H1 (cell line): ENCODE measurements at regions not wholly inside any gene's neighbourhood (a gene's known extent, or its start where the extent isn't known, plus 50 kb on each side); places are given as distances from the start of the nearest gene placed in this dataset.

Source experiments
- CTCF ChIA-PET: fragments of 300-600 bp; sonication (Branson Sonifier 250); formaldehyde crosslinking; loops from one replicate; lab custom pipeline; 2021; ENCODE audit not compliant: partially characterized antibody; lab: Charles Lee
- POLR2A ChIA-PET: fragments of 300-600 bp; sonication (Branson Sonifier 250); formaldehyde crosslinking; loops from one replicate; lab custom pipeline; 2021; ENCODE audit warnings: inconsistent platforms; ENCODE audit not compliant: partially characterized antibody; lab: Charles Lee
- DNase-seq, 2 experiments: peaks; one replicate each; pipeline versions ENCODE4 v3.0.0 to v3.0.0-alpha.2; 2010 to 2022; ENCODE audit warnings: low spot score in 2 of 2, low read depth in 1 of 2, mixed read lengths in 1 of 2
- FAIRE-seq: peaks from 2 replicates; lab custom pipeline; 2011; peaks lifted over from hg19 to GRCh38; lab: Jason Lieb, UNC
- H2AFZ ChIP-seq: 2 replicates; pipeline ENCODE4 v1.8.1; 2012; ENCODE audit warnings: low read length, inconsistent platforms
- H2AK5ac ChIP-seq: 2 replicates; pipeline ENCODE4 v1.6.1; 2013; ENCODE audit warnings: low read depth, low read length
- H2BK120ac ChIP-seq: replicated peaks from 2 replicates; pipeline ENCODE3; 2013; ENCODE audit warnings: low read depth, low read length, inconsistent platforms
- H2BK12ac ChIP-seq: 2 replicates; pipeline ENCODE4 v1.6.1; 2013; ENCODE audit warnings: low read depth, low read length
- H2BK15ac ChIP-seq: 2 replicates; pipeline ENCODE4 v1.6.1; 2013; ENCODE audit warnings: low read length
- H2BK20ac ChIP-seq: 2 replicates; pipeline ENCODE4 v1.6.1; 2013; ENCODE audit warnings: low read length
- H2BK5ac ChIP-seq: 2 replicates; pipeline ENCODE4 v1.6.1; 2013; ENCODE audit warnings: low read depth, low read length
- H3K14ac ChIP-seq: 2 replicates; pipeline ENCODE4 v1.6.1; 2013; ENCODE audit warnings: inconsistent platforms; ENCODE audit not compliant: insufficient read length
- H3K18ac ChIP-seq: 2 replicates; pipeline ENCODE4 v1.6.1; 2013; ENCODE audit warnings: low read length; ENCODE audit errors: extremely low read depth
- H3K23ac ChIP-seq: 2 replicates; pipeline ENCODE4 v1.6.1; 2013; ENCODE audit warnings: inconsistent platforms; ENCODE audit not compliant: insufficient read length
- H3K23me2 ChIP-seq: 2 replicates; pipeline ENCODE4 v1.6.1; 2013; ENCODE audit warnings: low read depth, low read length
- H3K27ac ChIP-seq: 2 replicates; pipeline ENCODE4 v1.6.1; 2011; ENCODE audit warnings: low read depth, low read length, inconsistent platforms
- H3K27me3 ChIP-seq, 4 experiments: replicated peaks in 1 of 4; 1 replicate in 1 of 4; 2 replicates in 3 of 4; pipeline versions ENCODE4 v1.6.1 to v1.8.1; 2011 to 2013; ENCODE audit warnings: low read length in 3 of 4, mild to moderate bottlenecking in 3 of 4, inconsistent platforms in 2 of 4, mixed read lengths in 2 of 4, moderate library complexity in 1 of 4; ENCODE audit not compliant: control insufficient read depth in 3 of 4, insufficient read depth in 3 of 4; ENCODE audit errors: extremely low read depth in 1 of 4
- H3K36me3 ChIP-seq, 4 experiments: 2 replicates each; pipeline versions ENCODE4 v1.6.1 to v1.8.1; 2011 to 2013; ENCODE audit warnings: mild to moderate bottlenecking in 4 of 4, low read length in 3 of 4, moderate library complexity in 2 of 4, control low read depth in 1 of 4, inconsistent platforms in 1 of 4; ENCODE audit not compliant: insufficient read depth in 4 of 4, control insufficient read depth in 2 of 4
- H3K4ac ChIP-seq: replicated peaks from 2 replicates; pipeline ENCODE3; 2013; ENCODE audit warnings: low read length, low read depth, mixed read lengths, inconsistent platforms; ENCODE audit not compliant: insufficient read length
- H3K4me1 ChIP-seq, 4 experiments: replicated peaks in 1 of 4; 1 replicate in 1 of 4; 2 replicates in 3 of 4; pipeline versions ENCODE4 v1.6.1 to v1.8.1; 2011 to 2013; ENCODE audit warnings: low read length in 3 of 4, inconsistent platforms in 2 of 4, mixed read lengths in 1 of 4; ENCODE audit not compliant: insufficient read depth in 4 of 4, control insufficient read depth in 3 of 4
- H3K4me2 ChIP-seq, 2 experiments: 2 replicates each; pipeline versions ENCODE4 v1.6.1 to v1.8.1; 2011 to 2013; ENCODE audit warnings: low read depth in 2 of 2, low read length in 2 of 2, control low read depth in 1 of 2, inconsistent platforms in 1 of 2, mild to moderate bottlenecking in 1 of 2; ENCODE audit not compliant: insufficient read depth in 1 of 2
- H3K4me3 ChIP-seq, 4 experiments: fragments of 200-600, 300-600 bp in 1 of 4; sonication (generic), shearing (Covaris generic), sonication (Bioruptor Twin) in 1 of 4; 2 replicates each; pipeline versions ENCODE4 v1.5.1 to v1.8.1; 2011 to 2016; ENCODE audit warnings: low read length in 4 of 4, low read depth in 3 of 4, control low read depth in 2 of 4, inconsistent platforms in 2 of 4, mild to moderate bottlenecking in 2 of 4, mixed read lengths in 1 of 4, moderate library complexity in 1 of 4; ENCODE audit not compliant: insufficient read depth in 2 of 4; ENCODE audit errors: extremely low read depth in 1 of 4
- H3K56ac ChIP-seq: replicated peaks from 2 replicates; pipeline ENCODE3; 2013; ENCODE audit warnings: low read depth, mild to moderate bottlenecking, mixed read lengths, low read length, inconsistent platforms; ENCODE audit not compliant: insufficient read length
- H3K79me1 ChIP-seq: 2 replicates; pipeline ENCODE4 v1.6.1; 2013; ENCODE audit warnings: low read depth, low read length, control low read depth
- H3K79me2 ChIP-seq, 2 experiments: 2 replicates each; pipeline versions ENCODE4 v1.6.1 to v1.8.1; 2012 to 2013; ENCODE audit warnings: low read length in 2 of 2, mild to moderate bottlenecking in 2 of 2, inconsistent platforms in 1 of 2; ENCODE audit not compliant: insufficient read depth in 2 of 2, control insufficient read depth in 1 of 2
- H3K9ac ChIP-seq, 4 experiments: replicated peaks in 1 of 4; 1 replicate in 1 of 4; 2 replicates in 3 of 4; pipeline versions ENCODE4 v1.6.1 to v1.8.1; 2011 to 2013; ENCODE audit warnings: low read depth in 3 of 4, low read length in 3 of 4, control low read depth in 2 of 4, mild to moderate bottlenecking in 2 of 4, moderate library complexity in 2 of 4, inconsistent platforms in 1 of 4; ENCODE audit errors: extremely low read depth in 1 of 4
- H3K9me3 ChIP-seq, 2 experiments: 2 replicates each; pipeline versions ENCODE4 v1.6.1 to v1.8.1; 2012 to 2013; ENCODE audit warnings: mild to moderate bottlenecking in 2 of 2, moderate library complexity in 2 of 2, control low read depth in 1 of 2, inconsistent platforms in 1 of 2, low read depth in 1 of 2, low read length in 1 of 2, mixed read lengths in 1 of 2; ENCODE audit not compliant: insufficient read depth in 2 of 2
- H4K20me1 ChIP-seq, 2 experiments: replicated peaks in 1 of 2; 2 replicates each; pipeline versions ENCODE3 to v1.8.1; 2011 to 2013; ENCODE audit warnings: inconsistent platforms in 2 of 2, low read length in 2 of 2, mild to moderate bottlenecking in 1 of 2; ENCODE audit not compliant: insufficient read depth in 2 of 2, control insufficient read depth in 1 of 2
- H4K5ac ChIP-seq: 2 replicates; pipeline ENCODE4 v1.6.1; 2013; ENCODE audit warnings: low read length, low read depth, mixed read lengths, inconsistent platforms; ENCODE audit not compliant: insufficient read length
- H4K8ac ChIP-seq: 2 replicates; pipeline ENCODE4 v1.8.0; 2013; ENCODE audit warnings: mild to moderate bottlenecking, moderate library complexity, low read length, inconsistent platforms; ENCODE audit not compliant: insufficient read depth; ENCODE audit errors: extremely low read depth
- H4K91ac ChIP-seq: replicated peaks from 2 replicates; pipeline ENCODE3; 2013; ENCODE audit warnings: low read length, mixed read lengths, inconsistent platforms; ENCODE audit not compliant: insufficient read length
- ASH2L ChIP-seq: fragments of 200-600, 300-600 bp; sonication (generic); IDR thresholded peaks from one replicate; pipeline ENCODE4 v1.7.1; 2017; ENCODE audit warnings: low read length
- BACH1 ChIP-seq: IDR thresholded peaks from 2 replicates; pipeline ENCODE4 v1.6.1; 2012; ENCODE audit warnings: low read length, improper control_type of control experiment
- EZH2 ChIP-seq: fragments of 200-600 bp; sonication (generic); IDR thresholded peaks from 2 replicates; pipeline ENCODE4 v1.7.1; 2012; ENCODE audit warnings: low read depth, mild to moderate bottlenecking, moderate library complexity, low read length, inconsistent platforms; ENCODE audit not compliant: severe bottlenecking
- GTF2F1 ChIP-seq: IDR thresholded peaks from 2 replicates; pipeline ENCODE4 v1.6.1; 2012; ENCODE audit warnings: low read depth, low read length, improper control_type of control experiment, borderline replicate concordance
- HDAC2 ChIP-seq, 2 experiments: fragments of 300-600 bp in 1 of 2; sonication (generic) in 1 of 2; IDR thresholded peaks; 2 replicates each; pipeline ENCODE4 v1.6.1; 2011 to 2012; ENCODE audit warnings: low read depth in 2 of 2, low read length in 2 of 2, mild to moderate bottlenecking in 2 of 2, moderate library complexity in 2 of 2, borderline replicate concordance in 1 of 2, inconsistent platforms in 1 of 2
- JUND ChIP-seq: IDR thresholded peaks from 2 replicates; pipeline ENCODE4 v1.6.1; 2011; ENCODE audit warnings: mild to moderate bottlenecking, improper control_type of control experiment, low read length
- RAD21 ChIP-seq, 2 experiments: IDR thresholded peaks in 1 of 2; conservative IDR thresholded peaks in 1 of 2; 2 replicates each; pipeline ENCODE4 v1.6.1; 2011; ENCODE audit warnings: low read depth in 2 of 2, low read length in 2 of 2, improper control_type of control experiment in 1 of 2, inconsistent platforms in 1 of 2, mild to moderate bottlenecking in 1 of 2, moderate library complexity in 1 of 2
- SIRT6 ChIP-seq: IDR thresholded peaks from one replicate; pipeline ENCODE4 v1.7.1; 2012; ENCODE audit warnings: low read length, inconsistent platforms
- SIX5 ChIP-seq: IDR thresholded peaks from 2 replicates; pipeline ENCODE4 v1.6.1; 2011; ENCODE audit warnings: mild to moderate bottlenecking, low read depth, low read length
- SP2 ChIP-seq: IDR thresholded peaks from 2 replicates; pipeline ENCODE4 v1.6.1; 2012; ENCODE audit warnings: mild to moderate bottlenecking, low read length, inconsistent platforms
- TEAD4 ChIP-seq: IDR thresholded peaks from 2 replicates; pipeline ENCODE4 v1.6.1; 2012; ENCODE audit warnings: low read depth, low read length, inconsistent platforms, mixed read lengths
- YY1 ChIP-seq: IDR thresholded peaks from 2 replicates; pipeline ENCODE4 v1.6.1; 2011; ENCODE audit warnings: low read depth, mild to moderate bottlenecking, low read length
- WGBS, 2 experiments: shearing (Covaris generic) in 1 of 2; methylation state at CpG; one replicate each; pipeline versions ENCODE4 v1.1.6 to v1.1.7; 2013 to 2015; ENCODE audit warnings: low lambda C conversion rate in 2 of 2, mixed read lengths in 2 of 2, inconsistent platforms in 1 of 2, low coverage in 1 of 2, missing lambda C conversion rate in 1 of 2; ENCODE audit not compliant: insufficient replicate concordance in 2 of 2, insufficient coverage in 1 of 2, insufficient read length in 1 of 2; ENCODE audit errors: extremely low coverage in 1 of 2, missing lambda C conversion rate in 1 of 2; 5-methylcytosine and 5-hydroxymethylcytosine counted together

DNA sequence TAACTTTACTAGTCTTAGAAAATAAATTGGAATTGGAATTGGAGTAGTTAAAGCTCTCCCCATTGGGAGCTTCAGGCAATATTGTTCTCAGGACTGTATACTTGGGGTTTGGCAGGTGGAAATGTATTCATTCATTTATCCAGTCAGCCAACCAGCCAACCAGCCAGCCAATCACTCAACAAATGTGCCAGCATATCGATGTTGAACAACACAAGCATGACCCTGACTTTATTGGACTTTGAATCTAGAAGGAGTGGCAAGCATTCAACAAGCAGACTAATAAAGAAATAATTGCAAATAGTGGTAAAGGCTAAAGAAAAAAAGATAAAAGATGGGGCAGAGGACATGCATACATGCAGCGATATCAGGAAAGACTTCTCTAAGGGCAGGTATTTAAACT is 55.5 kb upstream of the ZC3H11B start:
- no peaks in the 10 kb centered on the region for H3K27me3 ChIP-seq
- 94% methylated on average over 2 of the region's 2 CpGs; no CpG with 5 or more reads in 1 of the 2 experiments for WGBS, 2 experiments
- FAIRE-seq = no peak

More for the DNA sequence above, 55.5 kb upstream of the ZC3H11B start:
- Histone ChIP-seq H3K4me2 (no peak overlapping the region), H3K4me3 (no peak overlapping the region), H3K9me3 (no peaks in the 10 kb centered on the region), H4K5ac (no peak overlapping the region), H3K79me1 (no peaks in the 10 kb centered on the region), H2AFZ (no peak overlapping the region), H4K8ac (no peak overlapping the region), H3K36me3 (no peaks in the 10 kb centered on the region), H3K23ac (no peak overlapping the region), H3K18ac (no peak overlapping the region), H4K20me1 (no peaks in the 10 kb centered on the region), H3K4me1 (no peaks in the 10 kb centered on the region), H3K79me2 (no peaks in the 10 kb centered on the region), H2BK120ac (no peak overlapping the region), H2AK5ac (no peak overlapping the region), H3K4ac (no peak overlapping the region), H3K27ac (no peak overlapping the region), H2BK5ac (no peak overlapping the region), H2BK20ac (no peak overlapping the region), H3K14ac (no peak overlapping the region), H2BK15ac (no peak overlapping the region), H3K23me2 (no peaks in the 10 kb centered on the region), H2BK12ac (no peak overlapping the region), H4K91ac (no peak overlapping the region), H3K56ac (no peak overlapping the region), H3K9ac (no peak overlapping the region)
- no peak for DNase-seq
- ChIA-PET CTCF (interaction anchor here (0.6 to 6.0 kb wide), 7 partner anchors 7 to 1805 kb away, joined by 3 to 28 read pairs (median 3); no protein-coding TSS in a partner anchor), POLR2A (no interaction called here)
- TF ChIP-seq SP2 (no peak), GTF2F1 (no peak), EZH2 (no peak), BACH1 (no peak), HDAC2 (IDR thresholded peaks at IDR 0.05; ENCODE audit: borderline replicate concordance in 1 of 2, low read depth in 2 of 2, low read length in 2 of 2) (no peak), RAD21 (IDR thresholded peaks at IDR 0.05 in 1 of 2, conservative IDR thresholded peaks at IDR 0.05 in 1 of 2; ENCODE audit: low read depth in 2 of 2, low read length in 2 of 2) (no peak), JUND (no peak), ASH2L (no peak), SIX5 (no peak), SIRT6 (no peak), YY1 (no peak), TEAD4 (no peak)
